ENCODE measurements at regions not wholly inside any gene's neighbourhood (a gene's known extent, or its start where the extent isn't known, plus 50 kb on each side); places are given as distances from the start of the nearest gene placed in this dataset.
"Not testable (repeated sequence)": the region's sequence is repeated elsewhere in the genome, so short reads cannot be mapped to it uniquely, and the experiment has no call there.

DNA sequence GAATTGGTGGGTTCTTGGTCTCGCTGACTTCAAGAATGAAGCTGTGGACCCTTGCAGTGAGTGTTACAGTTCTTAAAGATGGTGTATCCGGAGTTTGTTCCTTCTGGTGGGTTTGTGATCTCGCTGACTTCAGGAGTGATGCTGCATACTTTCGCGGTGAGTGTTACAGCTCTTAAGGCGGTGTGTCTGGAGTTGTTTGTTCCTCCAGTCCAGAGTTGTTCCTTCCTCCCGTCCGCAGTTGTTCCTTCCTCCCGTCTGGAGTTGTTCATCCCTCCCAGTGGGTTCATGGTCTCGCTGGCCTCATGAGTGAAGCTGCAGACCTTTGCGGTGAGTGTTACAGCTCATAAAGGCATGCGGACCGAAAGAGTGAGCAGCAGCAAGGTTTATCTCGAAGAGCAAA is 159.6 kb upstream of the ADAMTSL1 start:
- no peak overlapping the region for H3K4me3 ChIP-seq (ENCODE audit: low read depth, low read length)
- DNase-seq (ENCODE audit: low read depth), result no peak
- TF ChIP-seq, protein P1, sequence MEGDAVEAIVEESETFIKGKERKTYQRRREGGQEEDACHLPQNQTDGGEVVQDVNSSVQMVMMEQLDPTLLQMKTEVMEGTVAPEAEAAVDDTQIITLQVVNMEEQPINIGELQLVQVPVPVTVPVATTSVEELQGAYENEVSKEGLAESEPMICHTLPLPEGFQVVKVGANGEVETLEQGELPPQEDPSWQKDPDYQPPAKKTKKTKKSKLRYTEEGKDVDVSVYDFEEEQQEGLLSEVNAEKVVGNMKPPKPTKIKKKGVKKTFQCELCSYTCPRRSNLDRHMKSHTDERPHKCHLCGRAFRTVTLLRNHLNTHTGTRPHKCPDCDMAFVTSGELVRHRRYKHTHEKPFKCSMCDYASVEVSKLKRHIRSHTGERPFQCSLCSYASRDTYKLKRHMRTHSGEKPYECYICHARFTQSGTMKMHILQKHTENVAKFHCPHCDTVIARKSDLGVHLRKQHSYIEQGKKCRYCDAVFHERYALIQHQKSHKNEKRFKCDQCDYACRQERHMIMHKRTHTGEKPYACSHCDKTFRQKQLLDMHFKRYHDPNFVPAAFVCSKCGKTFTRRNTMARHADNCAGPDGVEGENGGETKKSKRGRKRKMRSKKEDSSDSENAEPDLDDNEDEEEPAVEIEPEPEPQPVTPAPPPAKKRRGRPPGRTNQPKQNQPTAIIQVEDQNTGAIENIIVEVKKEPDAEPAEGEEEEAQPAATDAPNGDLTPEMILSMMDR (conservative IDR thresholded peaks at IDR 0.05; ENCODE audit: low read depth, low read length), result no peak

DNA sequence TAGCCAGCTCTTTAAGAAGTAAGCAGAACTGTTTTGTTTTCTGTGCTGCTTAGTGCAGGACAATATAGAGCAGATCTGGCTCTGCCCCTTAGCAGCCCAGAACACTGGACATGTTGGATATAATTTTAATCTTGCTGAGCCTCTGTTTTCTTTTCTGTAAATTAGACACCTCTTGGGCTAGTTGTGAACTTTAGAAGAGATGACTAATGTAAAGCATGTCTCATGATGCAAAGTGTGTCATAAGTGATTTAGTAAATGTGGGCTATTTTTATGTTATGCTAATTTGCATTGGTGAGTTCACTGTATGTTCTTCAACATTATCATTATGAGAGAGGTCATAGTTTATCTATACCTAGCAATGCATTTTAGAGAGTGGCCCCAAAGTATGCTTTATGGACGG is 156.1 kb upstream of the ADAMTSL1 start:
- no peak overlapping the region for H3K4me3 ChIP-seq (ENCODE audit: low read depth, low read length)
- DNase-seq (ENCODE audit: low read depth), result no peak
- TF ChIP-seq, protein P1 (conservative IDR thresholded peaks at IDR 0.05; ENCODE audit: low read depth, low read length), result no peak

DNA sequence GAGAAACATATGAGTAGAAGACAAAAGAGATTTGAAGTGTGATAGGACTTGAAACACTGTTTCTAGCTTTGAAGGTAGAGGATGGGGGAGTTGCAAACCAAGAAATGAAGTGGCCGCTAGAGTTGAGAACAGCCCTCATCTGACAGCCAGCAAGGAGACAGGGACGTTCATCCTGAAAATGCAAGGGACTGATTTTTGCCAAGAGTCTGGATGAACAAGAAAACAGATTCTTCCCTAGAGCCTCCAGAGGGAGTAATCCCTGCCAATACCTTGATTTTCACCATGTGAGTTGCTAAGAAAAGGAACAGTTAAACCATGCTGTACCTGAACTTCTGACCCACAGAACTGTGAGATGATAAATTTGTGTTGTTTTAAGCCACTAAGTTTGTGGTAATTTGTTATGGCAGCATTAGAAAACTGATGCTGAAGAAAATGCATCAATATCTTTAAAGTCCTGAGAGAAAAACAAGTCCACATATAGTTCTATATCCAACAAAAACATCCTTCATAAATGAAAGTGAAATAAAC is 154.0 kb upstream of the ADAMTSL1 start:
- no peak for DNase-seq (ENCODE audit: low read depth)
- H3K4me3 ChIP-seq (ENCODE audit: low read depth, low read length), result no peak overlapping the region
- TF ChIP-seq, protein P1 (conservative IDR thresholded peaks at IDR 0.05; ENCODE audit: low read depth, low read length), result peak; percentile 35

DNA sequence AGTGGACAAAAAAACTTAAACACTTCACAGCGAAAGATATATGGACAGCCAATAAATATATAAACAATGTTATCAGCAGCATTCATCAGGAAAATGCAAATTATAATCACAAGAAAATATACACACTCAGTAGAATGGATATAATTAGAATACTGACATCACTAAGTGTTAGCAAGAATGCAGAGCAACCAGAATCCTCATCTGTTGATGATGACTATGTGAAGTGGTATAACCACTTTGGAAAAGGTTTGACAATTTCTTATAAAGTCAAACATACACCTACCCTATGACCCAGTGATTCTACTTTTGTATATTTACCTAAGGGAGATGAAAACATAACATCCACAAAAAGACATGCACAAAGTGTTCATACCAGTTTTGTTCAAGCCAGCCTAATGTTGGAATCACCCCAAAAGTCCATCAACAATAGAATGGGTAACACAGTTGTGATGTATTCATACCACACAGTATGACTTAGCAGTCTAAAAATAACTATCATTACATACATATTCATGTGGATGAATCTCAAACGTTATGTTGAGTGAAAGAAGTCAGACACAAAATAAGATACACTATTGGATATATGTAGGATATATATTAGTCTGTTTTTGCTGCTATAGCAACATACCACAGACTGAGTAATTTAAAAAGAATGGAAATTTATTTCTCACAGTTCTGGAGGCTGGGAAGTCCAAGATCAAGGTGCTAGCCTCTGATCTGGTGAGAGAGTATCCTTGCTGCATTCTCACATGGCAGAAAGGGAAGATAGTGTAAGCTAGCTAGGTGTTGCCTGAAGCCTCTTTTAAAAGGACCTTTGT is 148.8 kb upstream of the ADAMTSL1 start:
- no peak overlapping the region for H3K4me3 ChIP-seq (ENCODE audit: low read depth, low read length)
- TF ChIP-seq, protein P1 (conservative IDR thresholded peaks at IDR 0.05; ENCODE audit: low read depth, low read length), result no peak
- no peak for DNase-seq (ENCODE audit: low read depth)

DNA sequence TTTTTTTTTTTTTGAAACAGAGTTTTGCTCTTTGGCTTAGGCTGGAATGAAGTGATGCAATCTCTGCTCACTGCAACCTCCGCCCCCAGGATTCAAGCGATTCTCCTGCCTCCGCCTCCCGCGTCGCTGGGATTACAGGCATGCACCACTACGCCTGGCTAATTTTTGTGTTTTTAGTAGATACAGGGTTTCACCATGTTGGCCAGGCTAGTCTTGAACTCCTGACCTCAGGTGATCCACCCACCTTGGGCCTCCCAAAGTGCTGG is 148.3 kb upstream of the ADAMTSL1 start:
- DNase-seq (ENCODE audit: low read depth); H3K4me3 ChIP-seq (ENCODE audit: low read depth, low read length): not testable (repeated sequence)

DNA sequence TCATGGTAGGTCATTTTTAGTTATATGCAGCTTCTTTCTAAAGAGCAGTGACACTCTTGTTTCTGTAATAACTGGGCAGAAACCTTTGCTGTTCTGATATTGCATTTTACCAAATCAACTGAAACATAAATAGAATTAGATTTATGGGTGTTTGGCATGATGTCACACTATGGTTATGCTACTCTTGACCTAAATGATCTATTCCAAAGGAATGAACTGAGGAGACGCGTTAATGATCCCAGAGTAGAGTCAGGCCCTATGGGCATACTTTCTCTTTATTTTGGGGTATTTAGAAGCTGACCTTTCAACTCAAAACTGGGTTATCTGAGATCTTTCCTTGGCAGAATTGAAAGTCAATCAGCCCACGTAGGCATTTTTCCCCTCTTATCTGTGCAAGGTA is 146.8 kb upstream of the ADAMTSL1 start:
- no peak overlapping the region for H3K4me3 ChIP-seq (ENCODE audit: low read depth, low read length)
- TF ChIP-seq, protein P1 (conservative IDR thresholded peaks at IDR 0.05; ENCODE audit: low read depth, low read length), result no peak
- DNase-seq (ENCODE audit: low read depth), result no peak

DNA sequence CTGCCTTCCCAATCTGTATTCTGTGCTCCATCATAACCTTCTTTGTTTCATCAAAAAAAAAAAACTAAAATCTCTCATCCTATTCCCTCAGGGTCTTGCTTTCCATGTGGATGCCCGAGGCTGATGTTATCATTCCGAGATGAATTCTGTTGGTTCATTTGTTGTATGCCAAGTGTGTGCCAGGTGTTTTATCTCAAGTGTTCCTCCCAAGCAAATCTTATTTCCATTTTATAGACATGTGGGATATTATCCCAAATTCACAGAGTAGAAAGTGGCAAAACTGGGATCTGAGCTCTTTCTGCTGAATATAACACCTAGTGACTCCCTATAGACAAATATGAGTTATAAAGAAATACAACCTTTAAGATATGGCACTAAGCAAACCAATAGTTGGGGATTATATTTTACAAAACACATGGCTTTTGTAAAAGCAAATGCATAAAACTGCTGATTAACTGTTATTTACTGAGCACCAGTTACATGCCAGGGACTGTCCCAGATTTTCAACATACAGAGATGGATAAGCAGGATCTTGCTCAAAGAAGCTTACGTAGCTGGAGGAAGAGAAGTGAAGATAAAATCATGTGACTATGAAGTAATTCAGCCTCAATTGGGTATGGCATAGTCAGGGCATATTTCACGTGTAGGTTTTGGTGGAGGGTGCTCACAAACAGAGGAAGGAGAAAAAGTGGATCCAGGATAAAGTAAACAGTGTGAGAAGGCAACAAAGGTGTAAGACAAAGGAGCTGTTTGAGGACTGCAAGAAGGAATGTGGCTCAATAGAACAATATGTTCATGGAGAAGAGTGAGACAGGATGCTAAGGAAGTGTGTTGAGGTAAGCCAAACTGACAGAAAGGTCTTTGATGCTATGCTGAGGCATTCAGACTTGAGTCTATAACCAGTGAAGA is 143.3 kb upstream of the ADAMTSL1 start:
- TF ChIP-seq, protein P1 (conservative IDR thresholded peaks at IDR 0.05; ENCODE audit: low read depth, low read length), result no peak
- no peak for DNase-seq (ENCODE audit: low read depth)
- H3K4me3 ChIP-seq (ENCODE audit: low read depth, low read length), result no peak overlapping the region

Data from epithelial cell of proximal tubule (primary cell).